SW480 (cell line): ENCODE measurements at regions not wholly inside any gene's neighbourhood (a gene's known extent, or its start where the extent isn't known, plus 50 kb on each side); places are given as distances from the start of the nearest gene placed in this dataset.

ENCODE experiments used
- DNase-seq: peaks from one replicate; pipeline ENCODE4 v3.0.0-alpha.2; 2016; ENCODE audit warnings: low spot score

DNA sequence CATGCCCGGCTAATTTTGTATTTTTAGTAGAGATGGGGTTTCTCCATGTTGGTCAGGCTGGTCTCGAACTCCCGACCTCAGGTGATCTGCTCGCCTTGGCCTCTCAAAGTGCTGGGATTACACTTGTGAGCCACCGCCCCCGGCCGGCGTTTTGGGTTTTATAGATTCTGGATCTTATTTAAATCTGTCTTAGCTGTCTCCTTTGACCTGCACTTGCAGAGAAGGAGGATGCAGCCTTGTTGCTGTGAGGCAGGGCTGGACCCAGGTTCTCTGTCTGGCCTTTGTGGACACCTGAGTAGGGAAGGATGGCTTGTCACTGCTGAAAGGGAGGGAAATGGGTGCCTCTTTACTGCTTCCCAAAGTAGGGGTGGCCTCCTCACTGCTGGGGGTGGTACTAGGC lies 83.0 kb upstream of the HS6ST1 start:
- no peak for DNase-seq

DNA sequence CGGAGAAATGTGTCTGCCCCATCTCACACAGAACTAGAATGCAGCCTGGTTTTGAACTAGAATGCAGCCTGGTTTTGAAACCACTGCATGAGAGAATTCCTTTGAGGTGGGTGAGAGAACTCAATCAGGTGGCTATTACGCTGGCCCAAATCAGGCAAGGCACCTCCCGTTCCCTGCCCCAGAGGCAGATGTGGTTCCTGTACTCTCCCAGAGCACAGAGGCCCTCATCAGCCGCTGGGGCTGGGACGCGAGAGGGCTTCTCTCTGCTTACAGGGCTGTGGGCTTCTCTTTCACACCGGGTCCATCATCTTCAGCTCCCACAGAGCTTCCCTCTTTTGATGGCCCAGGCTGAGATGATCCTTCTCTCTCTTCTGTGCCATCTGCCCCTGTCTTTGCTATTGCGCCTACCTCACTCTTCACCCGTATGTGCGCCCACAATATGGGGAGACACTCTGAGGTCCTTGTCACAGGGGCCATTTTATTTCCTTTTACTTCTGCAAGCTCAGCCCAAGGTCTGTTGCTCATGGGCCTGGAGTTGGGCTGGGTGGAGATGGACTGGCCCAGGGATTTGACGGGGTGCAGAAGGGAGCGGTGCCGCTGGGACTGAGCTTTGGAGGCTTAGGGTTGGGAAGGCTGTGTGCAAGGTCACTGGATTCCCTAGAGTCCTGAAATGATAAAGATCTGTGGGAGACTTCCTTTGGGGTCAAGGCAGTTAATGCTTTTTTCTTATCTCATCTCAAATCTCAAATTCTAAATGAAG lies 84.4 kb upstream of the HS6ST1 start:
- DNase-seq, result no peak

DNA sequence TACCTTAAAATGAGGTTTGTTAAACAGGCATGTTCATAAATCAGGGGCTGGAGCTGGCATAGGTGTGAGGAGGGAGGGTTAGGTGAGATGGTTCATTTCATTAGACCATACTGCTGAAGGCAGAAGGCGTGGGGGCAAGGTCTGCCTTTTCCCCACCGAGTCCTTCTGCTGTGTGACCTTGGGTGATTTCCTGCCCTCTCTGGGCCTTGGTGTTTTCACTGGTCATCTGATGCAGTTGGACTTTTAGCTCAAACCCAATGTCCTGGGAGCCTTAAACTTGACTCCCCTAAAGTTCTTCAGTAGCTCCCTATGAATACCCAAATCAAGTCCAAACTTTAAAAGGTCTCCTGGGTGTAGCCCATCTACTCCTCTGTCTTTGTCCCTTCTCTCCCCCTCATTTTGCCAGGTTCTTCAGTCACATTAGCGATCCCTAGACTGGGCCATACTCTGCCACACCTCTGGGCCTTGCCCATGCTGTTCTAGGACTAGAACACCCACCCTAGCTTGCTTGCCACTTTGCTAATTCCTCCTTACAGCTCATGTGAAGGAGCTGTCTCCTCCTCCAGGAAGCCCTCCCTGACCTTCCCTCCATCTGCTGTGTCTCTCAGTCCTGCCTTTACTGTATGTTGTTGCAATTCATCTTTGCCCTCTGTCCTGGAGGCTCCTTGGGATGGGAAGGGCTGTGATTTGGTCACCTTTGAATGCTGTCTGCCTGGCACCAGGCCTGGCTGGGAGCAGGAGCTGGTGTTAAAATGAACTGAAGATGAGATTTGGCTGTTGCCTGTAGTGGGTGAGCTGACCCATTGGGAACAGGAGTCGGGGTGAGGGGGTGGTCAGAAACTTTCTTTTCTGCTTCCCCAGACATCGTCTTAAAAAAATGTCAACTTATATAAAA lies 85.4 kb upstream of the HS6ST1 start:
- DNase-seq, result no peak

DNA sequence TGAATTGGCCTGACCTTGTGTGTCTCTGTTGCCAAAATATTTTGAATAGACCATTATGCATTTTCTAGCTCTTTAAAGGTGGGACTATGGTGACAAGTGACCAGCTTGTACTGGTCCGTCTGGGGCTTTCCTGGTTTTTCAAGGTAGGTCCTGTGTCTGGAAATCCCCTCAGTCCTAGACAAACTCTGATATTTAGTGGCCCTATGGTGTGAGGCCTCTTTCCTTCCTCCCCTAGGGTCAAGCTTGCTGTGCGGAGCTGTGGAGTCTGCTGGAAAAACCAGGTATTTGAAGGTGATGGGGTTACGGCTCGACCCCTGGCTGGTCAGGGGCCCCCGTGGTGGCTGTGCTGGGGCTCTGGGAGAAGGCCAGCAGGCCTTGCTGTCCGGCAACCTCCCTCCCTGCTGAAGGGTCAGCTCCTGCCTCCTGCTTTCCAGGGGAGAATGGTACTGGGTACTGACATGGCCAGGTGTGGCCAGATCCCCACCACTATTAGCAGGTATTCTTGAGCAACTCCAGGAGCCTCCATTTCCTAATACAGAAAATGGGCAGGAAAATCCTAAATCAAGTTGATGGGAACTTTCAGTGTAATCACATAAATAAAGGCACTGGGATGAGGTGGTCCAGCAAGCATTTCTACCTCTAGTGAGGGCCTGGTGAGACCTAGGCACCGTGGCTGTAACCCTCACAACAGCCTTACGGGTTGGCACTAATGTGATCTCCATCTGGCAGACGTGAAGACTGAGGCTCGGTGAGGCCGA lies 86.2 kb upstream of the HS6ST1 start:
- DNase-seq, result no peak

DNA sequence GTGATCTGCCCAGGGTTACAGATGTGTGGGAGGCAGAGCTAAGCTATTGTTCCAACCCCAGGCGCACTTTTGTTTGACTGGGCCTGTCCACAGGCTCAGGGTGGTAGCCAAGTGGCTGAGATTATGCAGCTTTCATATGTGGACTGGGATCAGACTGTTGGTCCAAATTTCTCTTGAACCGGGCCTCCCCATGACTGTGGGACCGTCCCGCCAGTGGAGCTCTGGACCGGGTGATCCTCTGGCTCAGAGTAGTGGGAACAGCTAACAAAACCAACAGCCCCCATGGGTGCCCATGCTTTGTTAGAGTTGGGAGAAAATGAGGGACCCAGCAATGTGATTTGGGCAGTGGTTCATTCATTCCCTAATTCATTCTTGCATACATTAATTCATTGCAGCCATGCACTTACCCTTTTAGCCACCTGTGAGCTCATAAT lies 86.8 kb upstream of the HS6ST1 start:
- DNase-seq, result no peak

DNA sequence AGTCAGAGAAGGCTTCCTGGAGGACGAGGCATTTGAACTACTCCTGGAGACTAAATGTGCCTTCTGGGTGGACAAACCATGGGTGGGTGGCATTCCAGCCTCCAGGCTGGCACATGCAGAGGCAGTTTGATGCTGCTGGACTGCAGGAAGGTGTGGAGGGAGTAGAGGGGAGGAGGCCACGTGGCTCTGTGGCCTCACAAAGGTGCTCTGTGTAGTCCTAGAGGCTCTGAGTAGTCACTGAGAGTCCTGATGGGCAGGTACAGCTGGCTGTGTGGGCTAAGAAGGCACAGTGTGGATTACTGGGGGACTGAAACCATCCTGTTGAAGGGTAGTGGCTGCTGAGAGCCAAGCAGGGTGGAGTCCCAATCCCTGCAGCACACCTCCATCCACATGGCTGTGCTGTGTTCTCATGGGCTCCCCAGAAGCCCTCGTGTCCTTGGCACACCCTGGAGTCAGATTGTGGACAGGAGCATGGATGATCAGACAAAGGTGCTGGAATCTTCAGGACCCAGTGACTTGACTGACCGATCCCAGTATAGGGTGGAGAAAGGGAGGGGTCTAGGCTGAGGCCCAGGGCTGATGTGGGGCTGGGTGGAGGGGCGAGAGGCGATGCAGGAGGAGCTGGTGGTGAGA lies 87.4 kb upstream of the HS6ST1 start:
- no peak for DNase-seq

DNA sequence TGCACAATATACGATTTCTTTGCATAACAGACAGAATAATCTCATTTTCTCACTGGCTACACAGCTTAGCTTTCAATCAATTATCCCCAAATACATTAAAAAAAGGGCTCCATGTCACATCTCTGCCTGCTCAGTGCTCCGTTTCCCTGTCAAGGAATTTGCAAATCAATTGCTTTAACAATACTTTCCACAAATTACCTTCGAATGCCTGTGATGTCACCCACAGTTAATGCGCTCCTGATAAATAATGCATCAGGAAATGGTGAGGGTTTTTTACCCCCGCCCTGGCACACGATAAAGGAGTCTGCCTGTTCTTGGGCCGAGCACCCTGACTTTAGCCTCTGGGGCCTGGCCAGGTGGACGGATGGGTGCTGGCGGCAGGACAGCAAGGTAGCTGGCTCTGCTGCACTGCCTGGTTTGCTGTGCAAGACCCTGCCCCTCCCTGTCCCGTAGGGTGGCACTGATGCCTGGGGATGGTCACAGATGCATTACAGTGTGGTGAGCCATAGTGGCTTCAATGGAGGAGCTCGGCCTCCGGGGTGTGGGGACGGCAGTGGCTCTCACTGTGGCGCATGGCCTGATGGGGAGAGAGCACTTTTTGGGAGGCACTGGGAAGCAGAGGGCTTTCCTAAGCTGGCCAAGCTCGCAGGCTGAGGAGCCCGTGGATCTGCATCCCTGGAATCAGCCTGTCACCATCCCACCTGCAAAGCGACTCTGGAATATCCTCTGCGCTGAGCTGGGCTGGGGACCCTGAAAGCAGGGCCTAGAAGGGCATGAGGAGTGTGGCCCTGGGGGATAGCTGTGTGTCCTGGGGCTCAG lies 88.3 kb upstream of the HS6ST1 start:
- DNase-seq, result no peak

DNA sequence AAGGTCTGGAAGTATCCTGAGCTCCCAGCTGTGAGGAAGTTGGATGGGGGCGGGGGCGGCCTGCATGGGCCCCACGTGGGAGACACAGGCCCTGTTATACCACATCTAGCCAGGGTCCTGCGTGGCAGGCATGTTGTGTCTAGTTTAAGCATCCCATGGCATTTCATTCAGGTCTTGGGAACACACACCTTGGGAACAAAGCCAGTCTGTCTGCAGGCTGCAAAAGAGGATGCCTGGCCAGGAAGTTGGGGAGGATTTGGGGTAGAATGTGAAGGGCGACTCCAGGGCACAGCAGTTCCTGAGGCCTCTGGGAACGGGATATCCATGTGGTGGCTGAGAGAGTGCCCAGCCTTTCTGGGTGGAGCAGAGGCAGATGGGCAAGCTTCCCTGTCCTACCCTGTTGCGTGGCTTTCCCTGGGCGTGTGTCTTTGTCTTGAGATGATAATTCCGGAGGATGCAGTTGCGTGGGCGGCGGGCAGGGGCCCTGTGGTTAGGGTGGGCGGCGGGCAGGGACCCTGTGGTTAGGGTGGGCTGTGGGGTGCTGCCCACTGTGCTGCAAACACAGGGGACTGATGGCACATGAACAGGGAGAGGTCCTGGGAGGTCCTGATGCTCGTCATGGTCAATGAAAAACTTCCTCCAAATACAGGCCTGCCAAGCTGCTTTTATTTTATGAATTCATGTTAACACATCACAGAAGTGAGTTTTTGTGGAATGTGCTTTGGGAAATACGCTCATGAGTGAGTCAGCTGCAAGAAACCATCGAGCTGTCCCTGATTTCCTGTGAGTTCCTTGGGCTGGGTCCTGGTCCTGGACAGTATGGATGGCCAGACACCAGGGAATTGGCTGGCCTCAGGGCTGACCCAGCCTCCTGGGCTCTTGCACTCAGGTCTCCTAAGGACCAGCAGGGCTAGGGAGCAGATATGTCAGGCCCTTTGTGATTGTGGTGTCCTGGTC lies 90.0 kb upstream of the HS6ST1 start:
- DNase-seq, result no peak

DNA sequence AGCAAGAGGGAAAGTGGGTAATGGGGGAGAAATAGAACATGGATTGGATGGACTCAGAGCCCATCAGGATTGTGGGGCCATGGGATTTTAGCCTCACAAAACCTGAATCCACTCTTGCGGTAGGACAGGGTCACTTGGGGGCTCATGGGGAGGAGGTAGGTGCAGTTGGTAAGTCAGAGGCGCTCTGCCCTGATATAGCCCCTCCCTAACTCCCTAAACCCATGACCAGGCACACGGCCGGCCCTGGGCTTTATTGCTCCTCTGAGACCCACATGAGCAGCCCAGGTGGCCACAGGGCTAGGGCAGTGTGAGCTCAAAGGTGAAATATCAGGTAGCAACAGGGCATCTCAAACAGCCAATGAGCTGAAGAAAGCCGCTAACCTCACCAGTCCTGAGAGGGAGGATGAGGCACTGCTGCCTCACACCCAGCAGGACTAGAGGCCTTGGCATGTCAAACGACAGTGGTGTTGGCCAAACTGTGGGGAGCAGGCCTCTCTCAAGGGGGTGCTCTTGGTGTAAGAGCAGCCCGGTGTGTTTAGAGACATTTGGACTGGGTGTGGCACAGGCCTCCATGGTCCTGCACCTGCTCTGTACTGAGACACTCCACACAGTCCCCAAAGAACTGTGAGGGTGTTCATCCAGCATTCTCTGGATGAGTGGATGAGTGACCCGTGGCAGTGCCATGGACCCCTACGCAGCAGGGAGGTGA lies 90.8 kb upstream of the HS6ST1 start:
- DNase-seq, result no peak

DNA sequence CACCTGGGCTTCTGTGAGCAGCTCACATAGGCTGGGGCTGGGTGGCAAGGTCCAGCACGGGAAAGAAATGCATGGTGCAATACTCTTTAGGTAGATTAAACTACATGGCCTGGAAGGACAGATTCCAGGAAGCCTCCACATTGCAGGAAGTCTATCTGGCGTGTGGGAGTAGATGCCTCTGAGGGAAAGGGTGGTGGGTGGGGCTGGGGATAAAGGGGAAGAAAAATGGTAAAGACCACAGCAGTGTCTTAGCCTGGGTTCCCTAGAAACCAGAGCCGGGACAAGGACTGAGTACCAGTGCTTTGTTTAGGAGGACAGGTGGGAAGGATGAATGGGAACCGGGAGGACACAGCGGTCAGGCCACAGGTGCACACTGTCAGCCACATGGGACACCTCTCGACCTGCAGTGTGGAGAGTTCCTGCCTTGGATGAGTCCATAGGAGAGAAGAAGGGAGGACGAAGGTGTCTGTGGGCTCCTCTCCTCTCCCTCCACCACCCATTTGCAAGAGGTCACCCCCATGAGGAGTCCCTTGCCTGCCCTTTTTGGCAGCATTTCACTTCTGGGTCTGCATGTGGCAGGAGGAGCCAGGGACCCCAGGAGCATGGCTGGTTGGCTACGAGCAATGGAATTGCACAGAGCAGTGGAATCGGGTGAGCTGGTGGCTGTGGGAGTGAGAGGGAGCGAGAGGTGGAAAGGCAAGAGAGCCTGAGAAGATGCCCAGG lies 91.5 kb upstream of the HS6ST1 start:
- no peak for DNase-seq

DNA sequence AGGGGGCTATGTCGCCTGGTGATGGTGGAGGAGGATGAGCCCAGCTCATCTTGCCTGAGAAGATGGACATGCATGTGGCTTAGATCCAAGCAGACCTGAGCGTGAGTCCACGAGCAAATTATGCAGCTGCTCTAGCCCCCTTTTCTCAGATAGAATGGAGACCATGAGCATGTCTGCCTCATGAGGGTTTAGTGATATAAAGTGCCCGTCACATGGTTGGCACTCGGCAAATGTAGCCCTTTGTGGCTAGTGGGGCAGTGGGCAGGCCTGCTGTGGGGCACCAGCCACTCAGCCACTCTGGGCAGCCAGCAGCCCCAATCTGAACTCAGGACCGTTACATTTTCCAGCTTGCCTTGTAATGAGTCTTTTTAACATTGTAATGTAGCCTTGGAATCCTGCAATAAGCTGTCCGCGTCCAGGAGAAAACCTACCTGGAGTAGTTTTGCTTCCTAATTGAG lies 92.1 kb upstream of the HS6ST1 start:
- no peak for DNase-seq

DNA sequence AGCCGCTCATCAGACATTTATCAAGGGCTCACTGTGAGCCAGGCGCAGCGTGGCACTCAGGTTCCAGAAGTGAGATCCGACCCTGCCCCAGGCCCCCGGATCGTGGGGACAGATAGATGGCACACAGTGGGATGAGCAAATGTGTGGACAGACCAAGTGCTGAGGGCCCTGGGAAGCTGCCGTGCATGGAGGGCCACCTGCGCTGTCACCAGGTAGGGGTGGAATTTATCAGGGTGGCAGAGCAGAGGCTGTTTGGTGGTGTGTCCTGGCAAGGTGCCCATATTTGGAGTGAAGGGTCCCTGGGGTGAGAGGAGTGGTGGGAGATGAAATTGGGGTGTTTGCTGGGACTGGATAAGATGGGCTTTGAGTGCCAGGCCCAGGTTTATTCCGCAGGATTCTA lies 92.8 kb upstream of the HS6ST1 start:
- DNase-seq, result no peak

DNA sequence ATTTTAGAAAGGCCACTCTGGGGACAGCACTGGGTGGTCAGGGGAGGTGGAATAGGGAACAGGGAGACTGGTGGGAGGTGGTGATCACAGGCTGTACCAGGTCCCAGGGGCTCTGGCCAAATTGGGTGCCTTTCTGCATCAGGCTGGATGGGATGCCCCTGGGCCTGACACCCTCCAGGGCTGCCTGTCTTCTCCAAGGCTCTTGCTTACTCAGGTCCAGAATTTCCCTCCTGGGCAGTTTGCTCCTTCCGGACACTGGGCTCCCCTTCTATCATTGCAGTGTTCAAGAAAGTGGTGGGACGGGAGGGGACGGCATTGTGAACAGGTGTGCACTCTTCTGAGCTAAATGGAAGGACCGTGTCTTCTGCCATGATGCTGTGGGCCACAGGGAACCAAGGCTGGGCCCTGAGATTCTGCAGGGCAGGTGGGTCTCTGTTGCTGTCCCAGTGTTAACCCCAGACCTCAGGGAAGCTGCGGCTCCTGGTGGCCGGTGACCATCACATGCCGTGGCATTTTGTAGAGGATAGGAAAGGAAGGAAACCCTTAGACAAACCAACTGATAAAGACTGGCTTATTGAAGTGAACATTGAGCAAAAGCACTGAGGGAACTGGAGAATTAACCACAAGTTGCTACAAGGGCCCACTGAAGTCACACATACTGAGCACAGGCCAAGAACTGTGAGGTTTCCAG lies 93.7 kb upstream of the HS6ST1 start:
- no peak for DNase-seq

DNA sequence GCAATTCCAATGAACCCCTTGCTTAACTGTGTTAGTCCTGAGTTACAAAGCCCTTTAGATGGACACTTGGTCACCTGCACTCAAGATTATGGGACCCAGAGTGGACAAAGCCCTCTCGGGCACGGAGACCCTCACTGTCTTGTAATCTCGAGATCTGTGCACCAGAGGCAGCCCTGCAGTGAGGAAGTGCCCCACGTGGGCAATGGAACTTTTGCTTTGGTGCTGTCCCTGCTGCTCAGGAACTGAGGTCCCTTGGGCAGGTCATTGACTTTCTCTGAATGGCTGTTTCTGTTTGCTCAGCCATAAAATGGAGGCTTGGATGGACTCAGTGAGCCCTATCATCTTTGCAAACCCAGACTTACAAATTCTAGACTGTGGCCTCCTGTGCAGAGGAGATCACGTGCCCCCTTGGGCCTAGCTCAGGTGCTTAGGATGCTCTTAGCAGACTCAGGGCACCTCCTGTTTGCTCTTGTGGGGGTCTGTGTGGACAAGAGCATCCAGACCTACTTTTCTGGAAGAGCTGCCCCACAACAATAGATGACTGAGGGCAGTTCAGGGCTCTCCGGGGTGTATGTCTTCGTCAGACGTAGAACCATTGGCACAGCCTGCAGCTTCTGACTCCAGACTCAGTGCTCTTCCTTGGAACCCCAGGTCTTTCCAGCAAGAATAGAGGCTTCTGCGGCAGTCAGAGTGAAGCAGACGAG lies 94.5 kb upstream of the HS6ST1 start:
- DNase-seq, result no peak

DNA sequence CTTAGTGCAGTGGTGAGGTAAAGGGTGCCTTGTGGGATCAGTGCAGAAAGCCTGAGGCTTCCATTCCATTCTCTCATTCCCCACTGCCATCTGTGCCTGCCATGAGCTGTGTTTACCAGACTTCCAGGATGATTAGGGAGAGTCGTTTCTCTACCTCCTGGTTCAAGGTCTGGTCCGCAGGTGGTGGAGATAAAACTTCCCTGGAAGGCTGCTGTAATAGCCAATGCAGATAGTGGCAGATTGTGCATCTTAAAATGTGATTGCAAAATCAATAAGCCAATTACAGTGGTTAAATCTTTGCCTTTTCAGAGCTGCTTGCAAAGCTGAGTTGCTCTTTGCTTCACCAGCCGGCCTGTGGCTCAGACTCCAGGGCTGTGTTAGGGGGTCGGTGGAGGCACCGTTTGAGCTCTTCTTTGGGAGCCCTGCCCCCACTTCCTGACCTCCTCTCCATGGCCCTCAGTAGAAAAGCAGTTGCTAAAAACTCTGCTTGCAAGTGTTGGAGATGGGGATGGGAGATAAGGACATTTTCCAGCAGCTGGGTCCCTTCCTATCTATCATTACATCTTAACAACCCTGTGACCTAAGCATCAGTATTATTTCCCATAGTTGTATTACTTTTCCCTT lies 95.2 kb upstream of the HS6ST1 start:
- no peak for DNase-seq

DNA sequence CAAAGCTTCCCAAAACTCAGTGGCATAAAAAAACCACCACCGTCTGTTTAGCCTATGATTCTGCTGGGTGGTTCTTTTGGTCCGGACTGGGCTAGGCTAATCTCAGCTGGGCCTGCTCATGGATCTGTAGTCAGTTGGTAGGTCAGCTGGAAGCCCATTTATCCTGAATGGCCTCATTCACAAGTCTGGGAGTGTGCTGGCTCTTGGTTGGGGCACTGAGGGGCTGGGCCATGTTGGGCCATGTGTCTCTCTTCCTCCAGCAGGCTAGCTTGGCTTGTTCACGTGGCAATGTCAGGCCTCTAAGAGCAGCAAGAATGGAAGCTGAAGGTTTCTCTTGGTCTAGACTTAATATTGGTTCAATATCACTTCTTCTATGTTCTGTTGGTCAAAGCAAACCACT lies 95.7 kb upstream of the HS6ST1 start:
- DNase-seq, result no peak
